Kidney epithelial cell (primary cell): ENCODE measurements at regions not wholly inside any gene's neighbourhood (a gene's known extent, or its start where the extent isn't known, plus 50 kb on each side); places are given as distances from the start of the nearest gene placed in this dataset.

Experiments used
- DNase-seq: peaks from one replicate; pipeline ENCODE4 v3.0.0-alpha.2; 2010; ENCODE audit warnings: low read depth
- H3K27me3 ChIP-seq: 2 replicates; pipeline ENCODE4 v1.6.0; 2011; ENCODE audit warnings: low read length; ENCODE audit not compliant: control insufficient read depth, insufficient read depth
- H3K36me3 ChIP-seq: 2 replicates; pipeline ENCODE4 v1.5.1; 2011; ENCODE audit warnings: low read length; ENCODE audit not compliant: control insufficient read depth, insufficient read depth
- H3K4me3 ChIP-seq: 2 replicates; pipeline ENCODE4 v1.5.1; 2011; ENCODE audit warnings: low read depth, mild to moderate bottlenecking, control low read depth, low read length
- TF ChIP-seq, protein P1 (sequence below): IDR thresholded peaks from 2 replicates; pipeline ENCODE4 v1.5.1; 2011; ENCODE audit warnings: mild to moderate bottlenecking, moderate library complexity, low read length, control low read depth, inconsistent platforms; ENCODE audit not compliant: insufficient read depth, poor library complexity, severe bottlenecking

GRCh38 chrX:96453139-96453538 is 231.5 kb upstream of the DIAPH2 start:
- Histone ChIP-seq H3K4me3 (no peak overlapping the region), H3K27me3 (no peaks in the 10 kb centered on the region), H3K36me3 (no peaks in the 10 kb centered on the region)
- peak; percentile 32 for DNase-seq
- TF ChIP-seq, protein P1, sequence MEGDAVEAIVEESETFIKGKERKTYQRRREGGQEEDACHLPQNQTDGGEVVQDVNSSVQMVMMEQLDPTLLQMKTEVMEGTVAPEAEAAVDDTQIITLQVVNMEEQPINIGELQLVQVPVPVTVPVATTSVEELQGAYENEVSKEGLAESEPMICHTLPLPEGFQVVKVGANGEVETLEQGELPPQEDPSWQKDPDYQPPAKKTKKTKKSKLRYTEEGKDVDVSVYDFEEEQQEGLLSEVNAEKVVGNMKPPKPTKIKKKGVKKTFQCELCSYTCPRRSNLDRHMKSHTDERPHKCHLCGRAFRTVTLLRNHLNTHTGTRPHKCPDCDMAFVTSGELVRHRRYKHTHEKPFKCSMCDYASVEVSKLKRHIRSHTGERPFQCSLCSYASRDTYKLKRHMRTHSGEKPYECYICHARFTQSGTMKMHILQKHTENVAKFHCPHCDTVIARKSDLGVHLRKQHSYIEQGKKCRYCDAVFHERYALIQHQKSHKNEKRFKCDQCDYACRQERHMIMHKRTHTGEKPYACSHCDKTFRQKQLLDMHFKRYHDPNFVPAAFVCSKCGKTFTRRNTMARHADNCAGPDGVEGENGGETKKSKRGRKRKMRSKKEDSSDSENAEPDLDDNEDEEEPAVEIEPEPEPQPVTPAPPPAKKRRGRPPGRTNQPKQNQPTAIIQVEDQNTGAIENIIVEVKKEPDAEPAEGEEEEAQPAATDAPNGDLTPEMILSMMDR, result no peak

- DNase-seq, result no peak
- H3K4me3 ChIP-seq, result no peak overlapping the region
- H3K27me3 ChIP-seq, result no peaks in the 10 kb centered on the region
- TF ChIP-seq, protein P1, result no peak
- no peaks in the 10 kb centered on the region for H3K36me3 ChIP-seq
Measured at GRCh38 chrX:96455078-96455477, 229.6 kb upstream of the DIAPH2 start.

GRCh38 chrX:96464880-96465558 is 219.6 kb upstream of the DIAPH2 start:
- Histone ChIP-seq H3K27me3 (no peaks in the 10 kb centered on the region), H3K4me3 (no peak overlapping the region), H3K36me3 (no peaks in the 10 kb centered on the region)
- no peak for DNase-seq
- TF ChIP-seq, protein P1, result no peak

DNA sequence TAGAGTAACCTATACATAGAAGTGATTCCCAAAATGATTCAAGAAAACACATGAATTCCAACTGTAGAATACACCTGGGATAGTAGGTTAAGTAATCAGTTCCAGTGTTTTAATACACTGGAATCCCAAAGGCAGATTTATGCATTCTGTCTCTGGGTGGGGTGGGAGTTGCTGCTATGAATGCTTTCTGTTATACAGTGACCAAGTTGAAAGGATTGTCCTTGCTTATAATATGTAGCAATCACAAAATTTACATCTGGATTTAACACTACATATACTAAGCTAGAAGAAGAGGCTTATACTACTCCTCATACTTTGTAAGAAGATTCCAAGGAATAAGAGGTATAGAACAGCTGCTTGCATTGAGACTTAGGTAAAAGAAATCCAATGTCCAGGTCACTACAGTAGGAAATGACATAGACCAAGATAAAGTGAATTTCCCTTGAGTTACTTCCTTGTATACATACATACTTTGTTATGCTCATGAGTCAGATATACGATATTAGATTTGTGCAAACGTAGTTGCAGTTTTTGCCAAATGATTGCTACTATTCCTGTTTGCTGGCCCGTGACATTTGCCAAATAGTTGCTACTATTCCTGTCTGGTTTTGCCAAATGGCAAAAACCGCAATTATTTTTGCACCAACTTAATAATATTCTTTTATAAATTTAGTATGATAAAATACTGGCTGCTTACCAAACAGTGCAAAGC is 210.5 kb upstream of the DIAPH2 start:
- Histone ChIP-seq H3K36me3 (no peaks in the 10 kb centered on the region), H3K4me3 (no peak overlapping the region), H3K27me3 (no peaks in the 10 kb centered on the region)
- no peak for DNase-seq
- TF ChIP-seq, protein P1, result no peak

DNA sequence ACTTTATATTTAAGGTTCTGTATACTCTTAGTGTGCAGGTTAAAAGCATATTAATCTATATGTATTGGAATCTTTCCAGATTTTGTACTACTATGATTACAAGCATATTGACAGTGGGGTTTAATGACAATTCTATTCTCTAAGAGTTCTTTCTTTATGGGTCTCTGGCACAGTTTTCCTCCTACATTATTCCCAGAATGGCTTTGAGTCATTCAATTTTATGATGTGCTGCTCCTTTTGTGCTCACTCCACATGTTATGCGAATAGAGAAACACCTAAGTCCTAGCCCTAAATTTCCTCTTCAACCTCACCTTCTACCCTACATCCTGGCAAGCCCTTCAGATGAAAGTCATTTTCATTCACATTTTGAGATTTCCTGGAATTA is 209.9 kb upstream of the DIAPH2 start:
- DNase-seq, result no peak
- Histone ChIP-seq H3K4me3 (no peak overlapping the region), H3K27me3 (no peaks in the 10 kb centered on the region), H3K36me3 (no peaks in the 10 kb centered on the region)
- TF ChIP-seq, protein P1, result no peak
